ENCODE measurements at regions not wholly inside any gene's neighbourhood (a gene's known extent, or its start where the extent isn't known, plus 50 kb on each side); places are given as distances from the start of the nearest gene placed in this dataset.

- DNase-seq (ENCODE audit: low read depth in 2 of 2): no peak
- H3K4me3 ChIP-seq (replicated peaks in 1 of 2; ENCODE audit: low read depth in 2 of 2, low read length in 2 of 2): no peak overlapping the region
- TF ChIP-seq, protein P1, sequence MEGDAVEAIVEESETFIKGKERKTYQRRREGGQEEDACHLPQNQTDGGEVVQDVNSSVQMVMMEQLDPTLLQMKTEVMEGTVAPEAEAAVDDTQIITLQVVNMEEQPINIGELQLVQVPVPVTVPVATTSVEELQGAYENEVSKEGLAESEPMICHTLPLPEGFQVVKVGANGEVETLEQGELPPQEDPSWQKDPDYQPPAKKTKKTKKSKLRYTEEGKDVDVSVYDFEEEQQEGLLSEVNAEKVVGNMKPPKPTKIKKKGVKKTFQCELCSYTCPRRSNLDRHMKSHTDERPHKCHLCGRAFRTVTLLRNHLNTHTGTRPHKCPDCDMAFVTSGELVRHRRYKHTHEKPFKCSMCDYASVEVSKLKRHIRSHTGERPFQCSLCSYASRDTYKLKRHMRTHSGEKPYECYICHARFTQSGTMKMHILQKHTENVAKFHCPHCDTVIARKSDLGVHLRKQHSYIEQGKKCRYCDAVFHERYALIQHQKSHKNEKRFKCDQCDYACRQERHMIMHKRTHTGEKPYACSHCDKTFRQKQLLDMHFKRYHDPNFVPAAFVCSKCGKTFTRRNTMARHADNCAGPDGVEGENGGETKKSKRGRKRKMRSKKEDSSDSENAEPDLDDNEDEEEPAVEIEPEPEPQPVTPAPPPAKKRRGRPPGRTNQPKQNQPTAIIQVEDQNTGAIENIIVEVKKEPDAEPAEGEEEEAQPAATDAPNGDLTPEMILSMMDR (IDR thresholded peaks at IDR 0.05; ENCODE audit: low read depth, low read length): no peak
These were observed 308.0 kb downstream of the OLFM4 start for GRCh38 chr13:53336441-53337160.

- TF ChIP-seq, protein P1 (IDR thresholded peaks at IDR 0.05; ENCODE audit: low read depth, low read length): no peak
- no peak for DNase-seq (ENCODE audit: low read depth in 2 of 2)
- no peak overlapping the region for H3K4me3 ChIP-seq (replicated peaks in 1 of 2; ENCODE audit: low read depth in 2 of 2, low read length in 2 of 2)
These were observed 310.1 kb downstream of the OLFM4 start for GRCh38 chr13:53338760-53339159.

- TF ChIP-seq, protein P1 (IDR thresholded peaks at IDR 0.05; ENCODE audit: low read depth, low read length): no peak
- no peak overlapping the region for H3K4me3 ChIP-seq (replicated peaks in 1 of 2; ENCODE audit: low read depth in 2 of 2, low read length in 2 of 2)
- DNase-seq (ENCODE audit: low read depth in 2 of 2): no peak
These were observed 312.0 kb downstream of the OLFM4 start for GRCh38 chr13:53340505-53341143.

GRCh38 chr13:53341144-53341510 lies 312.5 kb downstream of the OLFM4 start:
- DNase-seq (ENCODE audit: low read depth in 2 of 2): no peak
- TF ChIP-seq, protein P1 (IDR thresholded peaks at IDR 0.05; ENCODE audit: low read depth, low read length): no peak
- no peak overlapping the region for H3K4me3 ChIP-seq (replicated peaks in 1 of 2; ENCODE audit: low read depth in 2 of 2, low read length in 2 of 2)

GRCh38 chr13:53342623-53343360 lies 314.2 kb downstream of the OLFM4 start:
- no peak overlapping the region for H3K4me3 ChIP-seq (replicated peaks in 1 of 2; ENCODE audit: low read depth in 2 of 2, low read length in 2 of 2)
- TF ChIP-seq, protein P1 (IDR thresholded peaks at IDR 0.05; ENCODE audit: low read depth, low read length): no peak

DNA sequence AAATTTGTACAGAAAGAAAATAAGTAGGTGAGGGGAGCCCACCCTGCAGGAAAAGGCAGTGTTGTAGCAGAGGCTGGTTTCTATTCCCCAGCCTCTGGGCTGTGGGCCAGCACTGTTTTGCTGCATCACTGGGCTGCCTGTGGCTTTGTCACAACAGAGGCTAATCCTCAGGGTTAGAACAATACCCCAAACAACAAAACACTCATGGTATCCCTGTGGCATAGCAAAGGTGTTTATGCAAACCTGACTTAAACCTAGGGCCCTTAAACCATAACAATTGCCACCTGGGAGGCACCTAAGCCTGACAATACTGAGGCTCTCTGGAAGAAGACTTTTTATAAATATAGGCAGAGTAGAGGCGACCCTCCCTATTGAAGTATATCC lies 314.7 kb downstream of the OLFM4 start:
- DNase-seq (ENCODE audit: low read depth in 2 of 2): no peak
- no peak overlapping the region for H3K4me3 ChIP-seq (replicated peaks in 1 of 2; ENCODE audit: low read depth in 2 of 2, low read length in 2 of 2)
- TF ChIP-seq, protein P1 (IDR thresholded peaks at IDR 0.05; ENCODE audit: low read depth, low read length): no peak

More at GRCh38 chr13:53342623-53343360, 314.2 kb downstream of the OLFM4 start:
- no peak for DNase-seq (ENCODE audit: low read depth in 2 of 2)
